SK-N-SH treated with all-trans-retinoic acid at 6 μM for 48 hours (cell line): ENCODE measurements at regions not wholly inside any gene's neighbourhood (a gene's known extent, or its start where the extent isn't known, plus 50 kb on each side); places are given as distances from the start of the nearest gene placed in this dataset.

Experiments used
- ATAC-seq: fragments of 200-7000 bp; cut with Tn5 transposase; 3 replicates; pipeline ENCODE4 v1.9.1; 2020; ENCODE audit warnings: mild to moderate bottlenecking, moderate library complexity
- ARNTL ChIP-seq: fragments of 450-650 bp; formaldehyde crosslinking; IDR thresholded peaks from 2 replicates; pipeline ENCODE4 v1.5.0; 2020; ENCODE audit warnings: low read depth, mild to moderate bottlenecking, moderate library complexity, borderline replicate concordance
- CSDC2 ChIP-seq: fragments of 250-450 bp; sonication (Bioruptor Pico); IDR thresholded peaks from 2 replicates; pipeline ENCODE4 v1.5.0; 2020; ENCODE audit warnings: mild to moderate bottlenecking, moderate library complexity
- CSRNP3 ChIP-seq: fragments of 250-450 bp; sonication (Bioruptor Pico); IDR thresholded peaks from 2 replicates; pipeline ENCODE4 v1.5.1; 2021; ENCODE audit warnings: mild to moderate bottlenecking, moderate library complexity
- ESRRG ChIP-seq: fragments of 250-450 bp; sonication (Bioruptor Pico); IDR thresholded peaks from 2 replicates; pipeline ENCODE4 v1.6.1; 2021; ENCODE audit warnings: mild to moderate bottlenecking
- GLIS3 ChIP-seq: fragments of 250-450 bp; sonication (Bioruptor Pico); IDR thresholded peaks from 2 replicates; pipeline ENCODE4 v1.5.0; 2020; ENCODE audit warnings: mild to moderate bottlenecking, moderate library complexity
- ISL1 ChIP-seq: fragments of 250-450 bp; sonication (Bioruptor Pico); IDR thresholded peaks from 2 replicates; pipeline ENCODE4 v2.1.2; 2022; ENCODE audit warnings: mild to moderate bottlenecking, moderate library complexity
- OSR1 ChIP-seq: fragments of 250-450 bp; sonication (Bioruptor Pico); IDR thresholded peaks from 2 replicates; pipeline ENCODE4 v1.8.0; 2022; ENCODE audit warnings: moderate library complexity, mild to moderate bottlenecking, inconsistent platforms
- PATZ1 ChIP-seq: fragments of 250-450 bp; sonication (Bioruptor Pico); IDR thresholded peaks from 2 replicates; pipeline ENCODE4 v1.8.0; 2020; ENCODE audit warnings: mild to moderate bottlenecking, moderate library complexity, borderline replicate concordance
- PPARA ChIP-seq: fragments of 250-450 bp; sonication (Bioruptor Pico); IDR thresholded peaks from 2 replicates; pipeline ENCODE4 v1.5.0; 2020; ENCODE audit warnings: mild to moderate bottlenecking, borderline replicate concordance
- RARB ChIP-seq: fragments of 250-450 bp; sonication (Bioruptor Pico); IDR thresholded peaks from 2 replicates; pipeline ENCODE4 v1.8.0; 2021; ENCODE audit warnings: mild to moderate bottlenecking, moderate library complexity
- SNAI2 ChIP-seq: fragments of 250-450 bp; sonication (Bioruptor Pico); IDR thresholded peaks from 2 replicates; pipeline ENCODE4 v1.5.0; 2020; ENCODE audit warnings: mild to moderate bottlenecking, moderate library complexity
- TCF4 ChIP-seq: fragments of 250-450 bp; sonication (Bioruptor Pico); IDR thresholded peaks from 2 replicates; pipeline ENCODE4 v1.8.0; 2021; ENCODE audit warnings: mild to moderate bottlenecking, moderate library complexity, borderline replicate concordance
- TOX ChIP-seq: fragments of 250-450 bp; sonication (Bioruptor Pico); IDR thresholded peaks from 2 replicates; pipeline ENCODE4 v1.8.0; 2021; ENCODE audit warnings: mild to moderate bottlenecking, moderate library complexity, borderline replicate concordance
- TSHZ2 ChIP-seq: fragments of 250-450 bp; sonication (Bioruptor Pico); IDR thresholded peaks from 2 replicates; pipeline ENCODE4 v1.5.0; 2020; ENCODE audit warnings: mild to moderate bottlenecking, moderate library complexity
- ZC3H10 ChIP-seq: fragments of 250-450 bp; sonication (Bioruptor Pico); IDR thresholded peaks from 2 replicates; pipeline ENCODE4 v1.5.1; 2021; ENCODE audit warnings: mild to moderate bottlenecking, moderate library complexity
- ZFP3 ChIP-seq: fragments of 250-450 bp; sonication (Bioruptor Pico); IDR thresholded peaks from 2 replicates; pipeline ENCODE4 v1.5.0; 2020; ENCODE audit warnings: mild to moderate bottlenecking, moderate library complexity
- ZFP30 ChIP-seq: fragments of 450-650 bp; formaldehyde crosslinking; IDR thresholded peaks from 2 replicates; pipeline ENCODE4 v1.5.0; 2022; ENCODE audit warnings: mild to moderate bottlenecking, moderate library complexity
- ZNF565 ChIP-seq: fragments of 450-650 bp; formaldehyde crosslinking; conservative IDR thresholded peaks from 2 replicates; pipeline ENCODE4 v1.5.0; 2020; ENCODE audit warnings: low read depth, mild to moderate bottlenecking, moderate library complexity
- ZNF70 ChIP-seq: fragments of 450-650 bp; formaldehyde crosslinking; IDR thresholded peaks from 2 replicates; pipeline ENCODE4 v1.5.0; 2020; ENCODE audit warnings: mild to moderate bottlenecking, moderate library complexity
- ZNF8 ChIP-seq: fragments of 450-650 bp; formaldehyde crosslinking; IDR thresholded peaks from 2 replicates; pipeline ENCODE4 v1.5.0; 2020; ENCODE audit warnings: mild to moderate bottlenecking, moderate library complexity

GRCh38 chr9:87089929-87090328 is 142.6 kb upstream of the GAS1 start (continued):
- TF ChIP-seq CSRNP3 (CRISPR knock-in tag) (no peak), TOX (CRISPR knock-in tag) (no peak), ZC3H10 (no peak), CSDC2 (no peak), PPARA (no peak), ZNF565 (no peak), ZFP30 (CRISPR knock-in tag) (no peak), GLIS3 (CRISPR knock-in tag) (no peak)

GRCh38 chr9:87093777-87094176 is 146.5 kb upstream of the GAS1 start:
- TF ChIP-seq ARNTL (CRISPR knock-in tag) (no peak), TSHZ2 (no peak), RARB (CRISPR knock-in tag) (no peak), ISL1 (CRISPR knock-in tag) (no peak), OSR1 (no peak), ZNF565 (no peak), ZC3H10 (no peak), PPARA (no peak), ZFP30 (CRISPR knock-in tag) (no peak), SNAI2 (CRISPR knock-in tag) (no peak), ESRRG (CRISPR knock-in tag) (no peak), ZNF70 (CRISPR knock-in tag) (no peak), CSRNP3 (CRISPR knock-in tag) (no peak)

GRCh38 chr9:87095951-87096350 is 148.6 kb upstream of the GAS1 start:
- no peak for ATAC-seq
- no peak for TF ChIP-seq ZNF565

More at GRCh38 chr9:87093777-87094176, 146.5 kb upstream of the GAS1 start:
- no peak for ATAC-seq

- no peak for ATAC-seq
- TF ChIP-seq TCF4 (CRISPR knock-in tag) (no peak), ZC3H10 (no peak), OSR1 (no peak), SNAI2 (CRISPR knock-in tag) (no peak), CSRNP3 (CRISPR knock-in tag) (no peak), ZFP3 (CRISPR knock-in tag) (no peak), ZNF565 (no peak), PATZ1 (CRISPR knock-in tag) (no peak), TOX (CRISPR knock-in tag) (no peak), ZNF8 (no peak), ZNF70 (CRISPR knock-in tag) (no peak), ZFP30 (CRISPR knock-in tag) (no peak), GLIS3 (CRISPR knock-in tag) (no peak)
- TF ChIP-seq, all 23 proteins: peak for 0
These were observed 149.2 kb upstream of the GAS1 start for GRCh38 chr9:87096506-87096905.
